ENCODE measurements at regions not wholly inside any gene's neighbourhood (a gene's known extent, or its start where the extent isn't known, plus 50 kb on each side); places are given as distances from the start of the nearest gene placed in this dataset.

GRCh38 chr16:26441178-26441577 lies 625.5 kb upstream of the C16orf82 start:
- H3K4me1 ChIP-seq (ENCODE audit: control insufficient read depth in 3 of 3, insufficient read depth in 2 of 3, low read depth in 1 of 3, low read length in 2 of 3) = no peaks in the 10 kb centered on the region
- H3K4me3 ChIP-seq (ENCODE audit: low read depth in 1 of 3, low read length in 3 of 3) = no peak overlapping the region
- H3K36me3 ChIP-seq (ENCODE audit: control insufficient read depth in 3 of 3, insufficient read depth in 2 of 3, low read depth in 1 of 3, low read length in 3 of 3) = no peaks in the 10 kb centered on the region
- no peak overlapping the region for H3K27ac ChIP-seq (ENCODE audit: low read depth in 1 of 3, low read length in 2 of 3)
- H3K9me3 ChIP-seq (ENCODE audit: control insufficient read depth in 2 of 2, insufficient read depth in 1 of 2, low read depth in 1 of 2, low read length in 1 of 2) = no peaks in the 10 kb centered on the region
- DNase-seq (no peak), FAIRE-seq (no peak)
- H3K27me3 ChIP-seq (ENCODE audit: control insufficient read depth in 3 of 3, insufficient read depth in 3 of 3, low read length in 3 of 3) = no peaks in the 10 kb centered on the region
- 50 to 56% (median 54%) methylated on average over 3 of the region's 3 CpGs for WGBS, 3 donors

DNA sequence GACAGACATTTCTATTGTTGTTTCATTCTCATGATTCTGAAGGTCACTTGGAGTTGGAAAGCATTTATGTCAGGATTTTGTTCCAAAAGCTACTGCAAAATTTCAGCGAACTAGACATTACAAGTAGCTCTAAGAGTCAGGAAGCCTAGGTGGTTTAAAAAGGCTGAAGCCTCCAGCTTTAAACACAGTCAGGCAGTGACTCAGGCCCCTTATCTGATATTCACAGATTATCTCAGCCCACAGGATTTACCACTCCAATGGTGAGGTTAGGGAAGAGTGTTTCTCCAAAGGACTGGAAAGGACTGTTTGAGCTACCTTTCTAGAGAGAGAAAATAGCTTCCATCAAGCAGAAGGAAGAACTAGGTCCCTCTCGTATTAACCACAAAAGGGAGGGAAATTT lies 624.4 kb upstream of the C16orf82 start:
- DNase-seq (no peak), FAIRE-seq (no peak)
- Histone ChIP-seq H3K27ac (ENCODE audit: low read depth in 1 of 3, low read length in 2 of 3) (no peak overlapping the region), H3K27me3 (ENCODE audit: control insufficient read depth in 3 of 3, insufficient read depth in 3 of 3, low read length in 3 of 3) (no peaks in the 10 kb centered on the region), H3K4me1 (ENCODE audit: control insufficient read depth in 3 of 3, insufficient read depth in 2 of 3, low read depth in 1 of 3, low read length in 2 of 3) (no peaks in the 10 kb centered on the region), H3K9me3 (ENCODE audit: control insufficient read depth in 2 of 2, insufficient read depth in 1 of 2, low read depth in 1 of 2, low read length in 1 of 2) (no peaks in the 10 kb centered on the region), H3K36me3 (ENCODE audit: control insufficient read depth in 3 of 3, insufficient read depth in 2 of 3, low read depth in 1 of 3, low read length in 3 of 3) (no peaks in the 10 kb centered on the region), H3K4me3 (ENCODE audit: low read depth in 1 of 3, low read length in 3 of 3) (no peak overlapping the region)
- WGBS, 3 donors = 55 to 78% (median 69%) methylated on average over 2 of the region's 2 CpGs

DNA sequence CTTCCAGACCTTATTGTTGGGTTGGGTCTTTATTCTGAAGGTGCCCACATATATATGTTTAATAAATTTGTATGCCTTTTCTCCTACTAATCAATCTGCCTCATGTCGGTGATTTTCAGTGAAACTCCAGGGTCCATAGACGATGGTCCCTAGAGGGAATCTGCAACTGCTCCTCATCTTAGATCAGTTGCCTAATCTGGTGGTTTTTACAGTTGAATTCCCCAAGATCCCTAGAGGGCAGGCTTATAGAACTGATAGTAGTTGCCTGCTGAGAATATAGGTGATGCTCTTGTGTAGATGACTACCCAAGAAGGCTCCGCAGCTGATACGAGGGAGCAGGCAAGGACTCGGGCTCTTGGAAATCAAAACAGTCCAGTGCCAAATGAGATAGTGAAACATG lies 619.2 kb upstream of the C16orf82 start:
- no peak for FAIRE-seq

DNA sequence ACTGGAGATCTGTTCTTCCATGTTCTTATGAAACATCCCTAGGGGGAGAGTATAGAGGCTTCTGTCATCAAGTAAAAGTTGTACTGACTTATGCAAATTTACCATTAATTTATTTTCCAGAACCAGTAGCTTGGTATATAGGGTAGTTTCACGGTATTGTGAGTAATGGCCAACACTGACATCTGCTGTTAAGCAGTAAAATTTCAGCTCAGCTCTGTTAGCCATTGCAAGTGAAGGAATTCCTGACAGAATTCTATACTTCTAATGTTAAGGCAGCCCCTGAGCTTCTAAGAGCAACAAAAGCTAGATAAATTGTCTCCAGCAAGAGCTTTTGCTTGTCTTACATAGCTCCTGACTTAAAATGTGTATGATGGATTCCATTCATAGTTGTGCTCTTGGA lies 613.5 kb upstream of the C16orf82 start:
- no peaks in the 10 kb centered on the region for H3K9me3 ChIP-seq (ENCODE audit: control insufficient read depth in 2 of 2, insufficient read depth in 1 of 2, low read depth in 1 of 2, low read length in 1 of 2)
- H3K27me3 ChIP-seq (ENCODE audit: control insufficient read depth in 3 of 3, insufficient read depth in 3 of 3, low read length in 3 of 3) = no peaks in the 10 kb centered on the region
- no peak overlapping the region for H3K27ac ChIP-seq (ENCODE audit: low read depth in 1 of 3, low read length in 2 of 3)
- FAIRE-seq (no peak), DNase-seq (no peak)
- no peak overlapping the region for H3K4me3 ChIP-seq (ENCODE audit: low read depth in 1 of 3, low read length in 3 of 3)
- no peaks in the 10 kb centered on the region for H3K4me1 ChIP-seq (ENCODE audit: control insufficient read depth in 3 of 3, insufficient read depth in 2 of 3, low read depth in 1 of 3, low read length in 2 of 3)
- 14 to 40% (median 25%) methylated on average over 1 of the region's 1 CpG for WGBS, 3 donors
- H3K36me3 ChIP-seq (ENCODE audit: control insufficient read depth in 3 of 3, insufficient read depth in 2 of 3, low read depth in 1 of 3, low read length in 3 of 3) = no peaks in the 10 kb centered on the region

More for the DNA sequence above, 619.2 kb upstream of the C16orf82 start:
- 91 to 92% (median 92%) methylated on average over 5 of the region's 5 CpGs for WGBS, 3 donors
- Histone ChIP-seq H3K27me3 (ENCODE audit: control insufficient read depth in 3 of 3, insufficient read depth in 3 of 3, low read length in 3 of 3) (no peaks in the 10 kb centered on the region), H3K36me3 (ENCODE audit: control insufficient read depth in 3 of 3, insufficient read depth in 2 of 3, low read depth in 1 of 3, low read length in 3 of 3) (no peaks in the 10 kb centered on the region), H3K4me1 (ENCODE audit: control insufficient read depth in 3 of 3, insufficient read depth in 2 of 3, low read depth in 1 of 3, low read length in 2 of 3) (no peaks in the 10 kb centered on the region), H3K27ac (ENCODE audit: low read depth in 1 of 3, low read length in 2 of 3) (no peak overlapping the region), H3K4me3 (ENCODE audit: low read depth in 1 of 3, low read length in 3 of 3) (no peak overlapping the region), H3K9me3 (ENCODE audit: control insufficient read depth in 2 of 2, insufficient read depth in 1 of 2, low read depth in 1 of 2, low read length in 1 of 2) (no peaks in the 10 kb centered on the region)
- no peak for DNase-seq

DNA sequence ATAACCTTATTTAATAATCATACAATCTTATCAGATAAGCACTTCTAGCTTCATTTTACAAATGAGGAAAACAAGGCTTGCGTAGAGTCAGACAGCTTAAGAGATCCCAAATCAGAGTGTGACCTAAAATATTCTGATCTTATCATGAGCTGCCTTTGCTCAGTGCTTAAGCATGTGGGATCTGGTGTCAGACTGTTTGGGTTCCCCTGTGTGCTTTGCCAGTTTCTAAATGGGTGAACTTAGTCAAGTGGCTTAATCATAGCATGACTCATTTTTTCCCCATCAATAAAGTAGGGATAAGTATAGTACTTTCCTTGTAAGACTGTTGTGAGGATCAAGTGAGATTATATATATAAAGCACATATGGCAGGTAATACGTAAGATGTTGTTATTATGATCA lies 612.6 kb upstream of the C16orf82 start:
- 74 to 88% (median 81%) methylated on average over 2 of the region's 2 CpGs for WGBS, 3 donors
- no peak overlapping the region for H3K4me3 ChIP-seq (ENCODE audit: low read depth in 1 of 3, low read length in 3 of 3)
- no peaks in the 10 kb centered on the region for H3K9me3 ChIP-seq (ENCODE audit: control insufficient read depth in 2 of 2, insufficient read depth in 1 of 2, low read depth in 1 of 2, low read length in 1 of 2)
- no peaks in the 10 kb centered on the region for H3K27me3 ChIP-seq (ENCODE audit: control insufficient read depth in 3 of 3, insufficient read depth in 3 of 3, low read length in 3 of 3)
- no peak overlapping the region for H3K27ac ChIP-seq (ENCODE audit: low read depth in 1 of 3, low read length in 2 of 3)
- FAIRE-seq (no peak), DNase-seq (no peak)
- H3K4me1 ChIP-seq (ENCODE audit: control insufficient read depth in 3 of 3, insufficient read depth in 2 of 3, low read depth in 1 of 3, low read length in 2 of 3) = no peaks in the 10 kb centered on the region
- H3K36me3 ChIP-seq (ENCODE audit: control insufficient read depth in 3 of 3, insufficient read depth in 2 of 3, low read depth in 1 of 3, low read length in 3 of 3) = no peaks in the 10 kb centered on the region

DNA sequence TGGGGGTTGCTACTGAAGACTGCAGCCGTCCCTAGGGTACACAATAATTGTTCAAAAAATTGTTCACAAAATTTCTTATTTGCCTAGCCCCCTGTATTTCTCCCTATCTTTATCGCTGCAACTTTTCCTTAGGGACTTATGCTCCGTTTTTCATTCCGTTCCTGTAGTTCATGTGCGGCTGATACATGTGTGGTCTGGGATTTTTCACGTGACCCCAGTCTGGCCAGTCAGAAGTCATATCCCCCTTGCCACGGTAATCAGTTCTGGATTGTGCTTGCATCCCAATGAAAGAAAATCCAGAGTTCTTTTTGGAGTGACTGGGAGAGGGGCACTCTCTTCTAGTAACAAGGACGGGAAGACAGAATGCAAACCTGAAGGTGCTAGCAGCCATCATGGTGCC lies 610.7 kb upstream of the C16orf82 start:
- no peaks in the 10 kb centered on the region for H3K4me1 ChIP-seq (ENCODE audit: control insufficient read depth in 3 of 3, insufficient read depth in 2 of 3, low read depth in 1 of 3, low read length in 2 of 3)
- no peaks in the 10 kb centered on the region for H3K27me3 ChIP-seq (ENCODE audit: control insufficient read depth in 3 of 3, insufficient read depth in 3 of 3, low read length in 3 of 3)
- DNase-seq (no peak), FAIRE-seq (no peak)
- 83 to 88% (median 84%) methylated on average over 8 of the region's 8 CpGs for WGBS, 3 donors
- no peak overlapping the region for H3K27ac ChIP-seq (ENCODE audit: low read depth in 1 of 3, low read length in 2 of 3)
- H3K4me3 ChIP-seq (ENCODE audit: low read depth in 1 of 3, low read length in 3 of 3) = no peak overlapping the region
- H3K36me3 ChIP-seq (ENCODE audit: control insufficient read depth in 3 of 3, insufficient read depth in 2 of 3, low read depth in 1 of 3, low read length in 3 of 3) = no peaks in the 10 kb centered on the region
- H3K9me3 ChIP-seq (ENCODE audit: control insufficient read depth in 2 of 2, insufficient read depth in 1 of 2, low read depth in 1 of 2, low read length in 1 of 2) = no peaks in the 10 kb centered on the region

- whole genome bisulfite sequencing, 3 donors = 59 to 65% (median 62%) methylated on average over 7 of the region's 7 CpGs
- DNase-seq (no peak), FAIRE-seq (no peak)
- H3K27me3 ChIP-seq (ENCODE audit: control insufficient read depth in 3 of 3, insufficient read depth in 3 of 3, low read length in 3 of 3) = no peaks in the 10 kb centered on the region
- H3K4me3 ChIP-seq (ENCODE audit: low read depth in 1 of 3, low read length in 3 of 3) = no peak overlapping the region
- H3K27ac ChIP-seq (ENCODE audit: low read depth in 1 of 3, low read length in 2 of 3) = no peak overlapping the region
- no peaks in the 10 kb centered on the region for H3K9me3 ChIP-seq (ENCODE audit: control insufficient read depth in 2 of 2, insufficient read depth in 1 of 2, low read depth in 1 of 2, low read length in 1 of 2)
- H3K36me3 ChIP-seq (ENCODE audit: control insufficient read depth in 3 of 3, insufficient read depth in 2 of 3, low read depth in 1 of 3, low read length in 3 of 3) = no peaks in the 10 kb centered on the region
- no peaks in the 10 kb centered on the region for H3K4me1 ChIP-seq (ENCODE audit: control insufficient read depth in 3 of 3, insufficient read depth in 2 of 3, low read depth in 1 of 3, low read length in 2 of 3)
These were observed 609.6 kb upstream of the C16orf82 start for GRCh38 chr16:26457095-26457494.

DNA sequence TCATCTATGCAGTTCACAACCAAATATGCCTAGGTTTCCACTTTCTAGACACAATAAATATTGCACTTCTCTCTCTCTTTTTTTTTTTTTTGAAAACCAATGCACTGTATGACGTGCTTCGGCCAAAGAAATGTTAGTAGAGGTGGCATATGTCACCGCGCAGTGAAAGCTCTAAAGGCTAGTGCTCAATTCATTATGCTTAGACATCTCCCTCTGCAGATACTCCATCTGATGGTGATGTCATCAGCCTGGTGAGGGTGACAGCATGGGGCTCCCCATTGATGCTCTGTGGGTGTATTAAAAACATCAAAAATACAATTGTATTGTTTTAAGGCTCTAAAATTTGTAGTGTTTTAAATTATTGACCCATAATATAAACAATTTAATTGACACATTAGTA lies 608.8 kb upstream of the C16orf82 start:
- H3K27me3 ChIP-seq (ENCODE audit: control insufficient read depth in 3 of 3, insufficient read depth in 3 of 3, low read length in 3 of 3) = no peaks in the 10 kb centered on the region
- H3K4me3 ChIP-seq (ENCODE audit: low read depth in 1 of 3, low read length in 3 of 3) = no peak overlapping the region
- H3K36me3 ChIP-seq (ENCODE audit: control insufficient read depth in 3 of 3, insufficient read depth in 2 of 3, low read depth in 1 of 3, low read length in 3 of 3) = no peaks in the 10 kb centered on the region
- FAIRE-seq (no peak), DNase-seq (no peak)
- H3K4me1 ChIP-seq (ENCODE audit: control insufficient read depth in 3 of 3, insufficient read depth in 2 of 3, low read depth in 1 of 3, low read length in 2 of 3) = no peaks in the 10 kb centered on the region
- H3K9me3 ChIP-seq (ENCODE audit: control insufficient read depth in 2 of 2, insufficient read depth in 1 of 2, low read depth in 1 of 2, low read length in 1 of 2) = no peaks in the 10 kb centered on the region
- 76 to 90% (median 83%) methylated on average over 4 of the region's 4 CpGs for WGBS, 3 donors
- H3K27ac ChIP-seq (ENCODE audit: low read depth in 1 of 3, low read length in 2 of 3) = no peak overlapping the region

DNA sequence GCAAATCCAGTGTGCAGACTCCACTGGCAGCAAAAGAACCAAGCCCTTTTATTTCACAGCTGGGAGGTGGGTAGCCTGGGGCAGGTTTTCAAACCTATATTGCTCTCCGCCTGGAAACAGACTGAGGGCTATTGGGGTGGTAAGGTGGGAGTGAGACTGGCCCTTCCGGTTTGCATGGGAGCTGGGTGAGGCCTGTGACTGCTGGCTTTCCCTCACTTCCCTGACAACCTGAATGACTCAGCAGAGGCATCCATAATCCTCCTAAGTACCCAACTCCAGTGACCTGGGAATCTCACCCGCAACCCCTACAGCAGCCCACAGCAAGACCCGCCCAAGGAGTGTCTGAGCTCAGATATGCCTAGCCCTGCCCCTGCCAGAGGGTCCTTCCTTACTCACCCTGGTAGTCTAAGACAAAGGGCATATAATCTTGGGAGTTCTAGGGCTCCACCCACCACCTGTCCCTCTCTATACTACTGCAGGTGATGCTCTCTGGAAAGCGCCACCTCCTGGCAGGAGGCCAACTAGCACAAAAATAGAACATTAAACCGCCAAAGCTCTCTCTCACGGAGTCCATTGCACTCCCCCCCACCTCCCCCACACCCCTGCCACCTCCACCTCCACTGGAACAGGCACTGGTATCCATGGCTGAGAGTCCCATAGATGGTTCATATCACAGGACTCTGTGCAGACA lies 602.0 kb upstream of the C16orf82 start:
- no peak for FAIRE-seq

More for the DNA sequence above, 602.0 kb upstream of the C16orf82 start:
- Histone ChIP-seq H3K27ac (ENCODE audit: low read depth in 1 of 3, low read length in 2 of 3) (no peak overlapping the region), H3K4me1 (ENCODE audit: control insufficient read depth in 3 of 3, insufficient read depth in 2 of 3, low read depth in 1 of 3, low read length in 2 of 3) (no peaks in the 10 kb centered on the region), H3K27me3 (ENCODE audit: control insufficient read depth in 3 of 3, insufficient read depth in 3 of 3, low read length in 3 of 3) (no peaks in the 10 kb centered on the region), H3K9me3 (ENCODE audit: control insufficient read depth in 2 of 2, insufficient read depth in 1 of 2, low read depth in 1 of 2, low read length in 1 of 2) (no peaks in the 10 kb centered on the region), H3K4me3 (ENCODE audit: low read depth in 1 of 3, low read length in 3 of 3) (no peak overlapping the region), H3K36me3 (ENCODE audit: control insufficient read depth in 3 of 3, insufficient read depth in 2 of 3, low read depth in 1 of 3, low read length in 3 of 3) (no peaks in the 10 kb centered on the region)
- WGBS, 3 donors = 85 to 93% (median 90%) methylated on average over 7 of the region's 7 CpGs
- DNase-seq = no peak

Measured in small intestine (tissue), 7 donors.